HG03457 (cell line): ENCODE measurements at regions not wholly inside any gene's neighbourhood (a gene's known extent, or its start where the extent isn't known, plus 50 kb on each side); places are given as distances from the start of the nearest gene placed in this dataset.
"Not testable (repeated sequence)": the region's sequence is repeated elsewhere in the genome, so short reads cannot be mapped to it uniquely, and the experiment has no call there.

Experiments used
- ATAC-seq: cut with Tn5 transposase; IDR thresholded peaks from one replicate; pipeline ENCODE4 v1.9.1; 2021; ENCODE audit warnings: moderate number of reproducible peaks; ENCODE audit not compliant: unreplicated experiment

- no peak for ATAC-seq
Observed at GRCh38 chr1:98145655-98146054, 224.8 kb upstream of the DPYD start.

GRCh38 chr1:98143403-98143802, 222.6 kb upstream of the DPYD start:
- ATAC-seq = no peak

GRCh38 chr1:98133131-98133530, 212.3 kb upstream of the DPYD start:
- ATAC-seq = no peak

- ATAC-seq = no peak
Observed at GRCh38 chr1:98130408-98130807, 209.6 kb upstream of the DPYD start.

GRCh38 chr1:98129491-98129890, 208.7 kb upstream of the DPYD start:
- ATAC-seq = no peak

GRCh38 chr1:98126740-98127139, 205.9 kb upstream of the DPYD start:
- ATAC-seq = no peak

GRCh38 chr1:98121646-98122045, 200.8 kb upstream of the DPYD start:
- no peak for ATAC-seq

GRCh38 chr1:98119796-98120195, 199.0 kb upstream of the DPYD start:
- no peak for ATAC-seq

GRCh38 chr1:98113811-98114210, 193.0 kb upstream of the DPYD start:
- no peak for ATAC-seq

- ATAC-seq = no peak
Observed at GRCh38 chr1:98112626-98113025, 191.8 kb upstream of the DPYD start.

- no peak for ATAC-seq
Observed at GRCh38 chr1:98110674-98111073, 189.8 kb upstream of the DPYD start.

GRCh38 chr1:98108378-98108777, 187.5 kb upstream of the DPYD start:
- ATAC-seq = not testable (repeated sequence)

- ATAC-seq = no peak
Observed at GRCh38 chr1:98107256-98107655, 186.4 kb upstream of the DPYD start.

- ATAC-seq = no peak
Observed at GRCh38 chr1:98104289-98104688, 183.5 kb upstream of the DPYD start.

GRCh38 chr1:98103617-98104285, 182.9 kb upstream of the DPYD start:
- ATAC-seq = no peak

- no peak for ATAC-seq
Observed at GRCh38 chr1:98102345-98103030, 181.7 kb upstream of the DPYD start.

GRCh38 chr1:98101364-98101763, 180.5 kb upstream of the DPYD start:
- ATAC-seq = no peak

GRCh38 chr1:98099501-98099900, 178.7 kb upstream of the DPYD start:
- no peak for ATAC-seq

GRCh38 chr1:98098473-98098872, 177.6 kb upstream of the DPYD start:
- ATAC-seq = no peak

- ATAC-seq = no peak
Observed at GRCh38 chr1:98090351-98090750, 169.5 kb upstream of the DPYD start.

- ATAC-seq = no peak
Observed at GRCh38 chr1:98088381-98088780, 167.5 kb upstream of the DPYD start.

GRCh38 chr1:98086796-98087441, 166.1 kb upstream of the DPYD start:
- ATAC-seq = no peak
